Activated CD8-positive, alpha-beta memory T cell treated with anti-CD3 and anti-CD28 coated beads, Interleukin-2, amount 50 U/mL, for 24 hours (primary cell): ENCODE measurements at regions not wholly inside any gene's neighbourhood (a gene's known extent, or its start where the extent isn't known, plus 50 kb on each side); places are given as distances from the start of the nearest gene placed in this dataset.

Experiments used
- DNase-seq: peaks from one replicate; pipeline ENCODE4 v3.0.0-alpha.2; 2020; ENCODE audit errors: extremely low read depth

GRCh38 chr1:114342376-114342775, 168.6 kb downstream of the TRIM33 start:
- DNase-seq = no peak

DNA sequence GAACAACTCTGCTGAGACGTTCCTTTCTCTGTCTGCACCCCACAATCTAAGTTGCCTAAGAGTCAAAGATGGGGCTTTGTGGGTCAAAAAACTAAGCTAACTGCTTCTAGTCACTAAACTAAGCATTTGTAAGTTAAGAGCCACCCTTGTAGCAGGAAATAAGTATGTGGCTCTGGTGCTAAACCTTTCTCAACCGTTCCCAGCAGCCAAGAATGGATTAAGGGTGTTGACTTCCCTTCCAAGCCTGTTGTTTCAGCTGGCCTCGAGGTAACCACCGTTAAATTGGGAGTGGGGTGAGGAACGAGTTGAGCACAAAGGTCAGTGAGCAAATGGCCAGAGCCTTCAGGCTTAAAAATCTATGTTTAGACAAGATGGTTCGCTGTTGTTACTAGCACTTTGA, 169.1 kb downstream of the TRIM33 start:
- DNase-seq = no peak

GRCh38 chr1:114341299-114341698, 169.7 kb downstream of the TRIM33 start:
- no peak for DNase-seq

- no peak for DNase-seq
Measured at GRCh38 chr1:114340892-114341291, 170.1 kb downstream of the TRIM33 start.

GRCh38 chr1:114339379-114339778, 171.6 kb downstream of the TRIM33 start:
- DNase-seq = no peak

DNA sequence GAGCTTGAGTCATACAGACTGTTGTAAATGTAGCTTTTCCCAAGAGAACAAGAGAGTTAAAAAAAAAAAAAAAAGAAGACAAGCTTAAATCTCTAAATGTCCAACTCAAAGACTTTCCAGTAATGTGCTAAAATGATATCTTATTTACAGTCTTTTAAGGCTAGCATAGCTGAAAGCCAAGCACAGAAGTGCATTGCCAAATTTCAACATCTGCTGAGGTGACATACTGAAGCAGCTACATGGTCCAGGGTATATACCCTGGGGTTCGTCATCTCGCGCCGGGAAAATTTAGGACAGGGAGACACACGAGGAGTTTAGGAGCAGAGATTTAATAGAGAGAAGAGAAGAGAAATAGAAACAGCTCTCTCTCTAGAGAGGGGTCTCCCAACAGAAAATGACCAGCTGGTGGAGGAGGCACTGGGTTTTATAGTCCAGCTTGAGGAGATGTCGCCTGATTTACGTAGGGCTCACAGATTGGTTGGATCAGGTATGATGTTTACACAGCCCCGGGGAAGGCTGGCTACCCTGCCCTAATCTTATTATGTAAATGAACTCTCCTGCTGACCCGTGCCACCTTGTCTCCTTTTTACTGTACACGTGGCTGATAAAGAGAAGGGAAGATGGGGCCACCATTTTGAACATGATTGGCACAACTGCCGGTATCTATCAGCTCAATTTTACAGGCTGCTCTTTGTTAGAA, 172.7 kb downstream of the TRIM33 start:
- no peak for DNase-seq

DNA sequence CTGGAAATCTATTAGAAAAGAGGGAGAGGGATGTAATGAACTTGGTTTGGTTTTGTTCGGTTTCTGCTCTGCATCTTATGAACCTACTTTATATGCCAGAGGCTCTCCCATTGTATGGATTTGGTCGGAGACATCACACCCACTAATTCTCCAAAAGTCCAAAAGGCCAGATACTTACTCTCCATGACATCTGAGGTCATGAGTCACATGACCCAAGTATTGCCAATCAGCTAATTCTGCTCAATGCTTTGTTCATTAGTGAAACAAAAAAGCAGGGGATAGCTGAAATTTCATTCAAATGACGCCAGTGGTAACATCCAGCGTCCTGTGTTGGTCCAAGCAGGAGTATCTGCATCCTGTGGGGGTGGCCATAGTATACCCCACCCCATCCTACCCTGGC, 173.6 kb downstream of the TRIM33 start:
- DNase-seq = no peak

GRCh38 chr1:114336360-114336759, 174.6 kb downstream of the TRIM33 start:
- DNase-seq = no peak

GRCh38 chr1:114335273-114335672, 175.7 kb downstream of the TRIM33 start:
- no peak for DNase-seq

DNA sequence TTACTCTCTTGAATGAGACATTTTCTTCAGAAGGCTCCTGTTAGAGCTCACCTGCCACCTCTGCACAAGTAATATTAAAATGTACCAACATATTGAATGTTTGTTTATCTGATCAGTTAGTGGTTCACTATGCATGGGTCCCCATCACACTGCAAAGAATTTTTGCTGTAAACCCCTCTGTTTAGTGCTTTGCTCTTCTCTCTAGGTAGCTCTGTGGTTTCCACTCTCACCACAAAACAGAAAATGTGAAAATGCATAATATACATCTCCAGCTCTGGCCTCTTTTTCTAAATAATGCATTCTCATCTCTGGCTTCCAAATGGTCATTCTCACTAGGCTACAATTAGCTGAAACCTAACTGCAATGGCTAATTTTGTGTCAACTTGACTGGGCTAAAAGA, 176.7 kb downstream of the TRIM33 start:
- DNase-seq = no peak

- DNase-seq = no peak
Measured at GRCh38 chr1:114333690-114334089, 177.3 kb downstream of the TRIM33 start.

GRCh38 chr1:114331936-114332335, 178.3 kb upstream of the SYT6 start:
- no peak for DNase-seq

DNA sequence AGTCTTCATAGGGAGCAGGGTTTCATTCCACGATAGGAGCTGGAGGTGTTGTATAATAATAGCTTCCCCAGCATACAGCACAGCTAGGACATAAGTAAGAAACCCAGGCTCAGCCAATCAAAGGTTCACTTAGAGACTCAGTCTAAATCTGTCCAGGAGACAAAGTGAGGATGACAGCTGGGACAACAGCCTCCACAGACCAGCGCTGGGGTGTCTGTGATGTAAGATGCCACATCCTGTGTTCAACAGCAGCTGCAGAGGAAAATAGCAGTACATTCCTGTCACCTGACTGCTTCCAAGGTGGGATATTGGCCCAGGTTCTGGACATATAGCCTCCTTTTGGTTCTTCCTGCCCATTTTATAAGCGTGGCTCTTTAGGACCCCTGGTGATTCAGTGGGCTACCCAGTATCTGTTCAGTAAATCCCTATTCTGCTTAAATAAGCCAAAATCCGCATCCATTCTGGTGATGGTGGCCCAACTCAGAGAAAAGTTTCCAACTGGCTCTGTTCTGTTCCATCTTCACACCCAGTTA, 176.8 kb upstream of the SYT6 start:
- DNase-seq = no peak

- DNase-seq = no peak
Measured at GRCh38 chr1:114328361-114328904, 174.8 kb upstream of the SYT6 start.

- no peak for DNase-seq
Measured at GRCh38 chr1:114324662-114324965, 170.9 kb upstream of the SYT6 start.

DNA sequence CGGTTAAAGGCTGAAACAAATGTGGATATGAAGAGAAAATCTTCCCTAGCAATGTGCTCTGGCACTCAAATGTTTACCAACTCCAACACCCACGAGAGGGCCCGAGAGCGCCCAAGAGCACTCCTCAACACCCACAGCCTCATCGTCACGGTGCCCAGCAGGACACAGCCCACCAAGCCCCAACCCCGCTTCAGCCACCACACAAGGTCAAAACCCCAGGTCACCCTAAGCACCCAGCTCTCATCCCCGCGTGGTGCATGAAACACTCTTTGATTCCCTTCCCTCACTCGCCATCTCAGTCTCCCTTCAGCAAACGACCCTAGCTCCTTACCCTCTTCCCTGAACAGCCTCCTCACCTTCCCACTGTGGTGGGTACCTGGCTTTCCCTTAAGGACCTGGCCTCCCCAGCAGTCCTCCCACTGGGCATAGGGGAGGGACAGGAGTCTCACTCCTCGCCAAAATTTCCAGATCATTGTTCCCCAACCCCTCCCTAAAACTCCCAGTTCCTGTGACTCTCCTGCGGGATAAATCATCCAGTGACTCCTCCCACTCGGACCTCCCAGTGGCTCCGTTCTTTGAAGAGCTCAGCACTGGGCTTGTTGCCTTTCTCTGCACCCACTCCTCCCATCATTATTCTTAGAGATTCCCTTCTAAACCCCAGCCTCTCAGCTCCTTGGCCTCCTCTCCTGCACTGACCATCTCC, 170.4 kb upstream of the SYT6 start:
- DNase-seq = no peak

GRCh38 chr1:114322734-114323133, 169.1 kb upstream of the SYT6 start:
- DNase-seq = no peak

GRCh38 chr1:114322207-114322606, 168.5 kb upstream of the SYT6 start:
- no peak for DNase-seq

- no peak for DNase-seq
Measured at GRCh38 chr1:114320586-114320985, 166.9 kb upstream of the SYT6 start.

- DNase-seq = no peak
Measured at GRCh38 chr1:114319418-114319817, 165.7 kb upstream of the SYT6 start.

DNA sequence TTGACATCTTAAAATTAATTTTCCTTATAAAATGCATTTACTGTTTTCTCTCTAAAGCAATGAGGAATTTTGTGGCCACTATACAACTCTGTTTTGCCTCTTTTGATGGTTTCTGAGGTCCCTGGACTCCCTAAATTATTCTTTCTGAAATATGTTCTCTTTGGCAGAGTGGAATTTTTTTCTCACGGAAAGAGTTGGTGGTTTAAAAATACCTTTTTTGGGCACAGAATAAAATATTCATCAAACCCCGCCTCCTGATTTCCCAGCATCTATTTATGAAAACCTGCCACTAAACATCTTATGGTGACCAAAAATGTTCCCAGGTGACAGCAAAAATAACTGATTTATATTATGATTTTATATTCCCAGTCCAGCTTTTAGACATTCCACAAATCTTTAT, 165.3 kb upstream of the SYT6 start:
- no peak for DNase-seq

DNA sequence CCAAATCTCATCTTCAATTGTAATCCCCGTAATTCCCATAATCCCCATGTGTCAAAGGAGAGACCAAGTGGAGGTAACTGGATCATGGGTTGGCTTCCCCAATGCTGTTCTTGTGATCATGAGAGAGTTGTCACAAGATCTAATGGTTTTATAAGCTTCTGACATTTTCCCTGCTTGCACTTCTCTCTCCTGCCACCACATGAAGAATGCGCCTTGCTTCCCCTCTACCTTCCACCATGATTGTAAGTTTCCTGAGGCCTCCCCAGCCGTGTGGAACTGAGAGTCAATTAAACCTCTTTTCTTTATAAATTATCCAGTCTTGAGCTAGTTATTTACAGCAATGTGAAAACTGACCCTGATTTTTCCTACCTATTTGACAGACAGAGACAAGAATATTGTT, 162.5 kb upstream of the SYT6 start:
- no peak for DNase-seq

DNA sequence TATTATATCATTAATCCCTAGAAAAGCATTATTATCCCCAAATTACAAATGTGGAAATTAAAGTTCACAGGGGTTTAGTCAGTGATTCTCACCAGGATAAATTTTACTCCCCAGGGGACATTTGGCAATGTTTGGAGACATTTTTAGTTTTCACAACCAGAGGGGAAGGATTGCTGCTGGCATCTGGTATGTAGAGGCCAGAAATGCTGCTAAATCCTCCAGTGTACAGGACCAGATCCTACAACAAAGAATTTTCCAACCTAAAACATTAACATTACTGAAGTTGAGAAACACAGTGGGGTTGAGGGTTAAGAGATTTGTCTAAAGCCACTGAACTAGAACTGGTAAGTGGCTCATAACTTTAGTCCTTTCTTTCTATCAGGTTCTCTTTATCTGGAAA, 162.0 kb upstream of the SYT6 start:
- no peak for DNase-seq
